GM23248 (cell line): ENCODE measurements at regions not wholly inside any gene's neighbourhood (a gene's known extent, or its start where the extent isn't known, plus 50 kb on each side); places are given as distances from the start of the nearest gene placed in this dataset.

ENCODE experiments used
- EZH2 ChIP-seq: fragments of 200-600 bp; sonication (generic); IDR thresholded peaks from 2 replicates; pipeline ENCODE4 v1.6.1; 2018; ENCODE audit warnings: antibody characterized with exemption, mild to moderate bottlenecking; ENCODE audit not compliant: insufficient read depth, poor library complexity, severe bottlenecking
- EZH2phosphoT487 ChIP-seq: fragments of 200-600 bp; sonication (generic); IDR thresholded peaks from 2 replicates; pipeline ENCODE4 v1.6.1; 2018; ENCODE audit warnings: antibody characterized with exemption, moderate library complexity, mild to moderate bottlenecking, low read depth; ENCODE audit not compliant: insufficient read depth

- TF ChIP-seq EZH2 (no peak), EZH2phosphoT487 (no peak)
These were observed 73.2 kb upstream of the NR3C1 start for GRCh38 chr5:143476601-143477211.
